Common myeloid progenitor, CD34-positive (primary cell): ENCODE measurements at regions not wholly inside any gene's neighbourhood (a gene's known extent, or its start where the extent isn't known, plus 50 kb on each side); places are given as distances from the start of the nearest gene placed in this dataset.
A peak's percentile ranks its signal among the peaks of the same experiment; 100 is the strongest.

Experiments used
- CTCF ChIA-PET: fragments of 350-600 bp; sonication (Branson Sonifier 250); formaldehyde crosslinking; loops from one replicate; lab custom pipeline; 2021; ENCODE audit warnings: antibody characterized with exemption; lab: Charles Lee
- POLR2A ChIA-PET: fragments of 350-600 bp; sonication (Branson Sonifier 250); formaldehyde crosslinking; loops from one replicate; lab custom pipeline; 2021; ENCODE audit warnings: antibody characterized with exemption; lab: Charles Lee
- DNase-seq, 3 donors: peaks; one replicate each; pipeline versions ENCODE4 v3.0.0 to v3.0.0-alpha.2; 2013
- H3K27ac ChIP-seq, 2 experiments: 1 replicate in 1 of 2; 2 replicates in 1 of 2; pipeline ENCODE4 v1.7.0; 2013; ENCODE audit warnings: inconsistent platforms in 2 of 2, low read length in 2 of 2, mild to moderate bottlenecking in 2 of 2, low read depth in 1 of 2, moderate library complexity in 1 of 2; ENCODE audit not compliant: severe bottlenecking in 2 of 2, insufficient read depth in 1 of 2, poor library complexity in 1 of 2
- H3K27me3 ChIP-seq, 5 experiments: replicated peaks in 2 of 5; 1 replicate in 3 of 5; 2 replicates in 2 of 5; pipeline versions ENCODE4 v1.6.1 to v1.7.0; 2013; ENCODE audit warnings: low read length in 4 of 5, mild to moderate bottlenecking in 2 of 5, moderate library complexity in 2 of 5, inconsistent platforms in 1 of 5; ENCODE audit not compliant: insufficient read depth in 5 of 5, control insufficient read depth in 4 of 5
- H3K36me3 ChIP-seq, 4 experiments: 1 replicate in 2 of 4; 2 replicates in 2 of 4; pipeline versions ENCODE4 v1.6.1 to v1.7.0; 2013; ENCODE audit warnings: low read length in 3 of 4, control low read depth in 1 of 4, mild to moderate bottlenecking in 1 of 4; ENCODE audit not compliant: control insufficient read depth in 4 of 4, insufficient read depth in 4 of 4
- H3K4me1 ChIP-seq, 4 experiments: 1 replicate in 3 of 4; 2 replicates in 1 of 4; pipeline versions ENCODE4 v1.6.1 to v1.7.1; 2013; ENCODE audit warnings: low read length in 3 of 4, mild to moderate bottlenecking in 3 of 4, control low read depth in 1 of 4, inconsistent platforms in 1 of 4, moderate library complexity in 1 of 4; ENCODE audit not compliant: control insufficient read depth in 4 of 4, insufficient read depth in 4 of 4; ENCODE audit errors: control extremely low read depth in 1 of 4
- H3K4me3 ChIP-seq, 7 experiments: 1 replicate in 4 of 7; 2 replicates in 3 of 7; pipeline versions ENCODE4 v1.5.1 to v1.7.0; 2013; ENCODE audit warnings: mild to moderate bottlenecking in 7 of 7, low read length in 6 of 7, moderate library complexity in 6 of 7, inconsistent platforms in 2 of 7, low read depth in 2 of 7, control low read depth in 1 of 7; ENCODE audit not compliant: insufficient read depth in 4 of 7, control insufficient read depth in 1 of 7; ENCODE audit errors: extremely low read depth in 1 of 7
- H3K9me3 ChIP-seq, 5 experiments: 1 replicate in 4 of 5; 2 replicates in 1 of 5; pipeline versions ENCODE4 v1.6.1 to v1.7.1; 2013; ENCODE audit warnings: low read length in 4 of 5, mild to moderate bottlenecking in 2 of 5, inconsistent platforms in 1 of 5, low read depth in 1 of 5, moderate library complexity in 1 of 5; ENCODE audit not compliant: control insufficient read depth in 4 of 5, insufficient read depth in 2 of 5; ENCODE audit errors: control extremely low read depth in 1 of 5
- WGBS: methylation state at CpG from one replicate; pipeline ENCODE4 v1.1.5; 2013; ENCODE audit not compliant: insufficient coverage; 5-methylcytosine and 5-hydroxymethylcytosine counted together

GRCh38 chr5:120367896-120368634, 96.0 kb upstream of the PRR16 start:
- Histone ChIP-seq H3K27me3 (no peaks in the 10 kb centered on the region), H3K4me1 (no peaks in the 10 kb centered on the region), H3K27ac (no peak overlapping the region), H3K9me3 (peaks cover 0 to 8% (median 0%) of the 10 kb centered on the region in 5 experiments), H3K4me3 (no peak overlapping the region), H3K36me3 (peaks cover 0 to 2% (median 0%) of the 10 kb centered on the region in 4 experiments)
- ChIA-PET CTCF (no interaction called here), POLR2A (no interaction called here)
- WGBS = 98% methylated on average over 7 of the region's 13 CpGs
- no peak for DNase-seq

GRCh38 chr5:120368923-120369715, 95.0 kb upstream of the PRR16 start:
- DNase-seq = no peak
- no peaks in the 10 kb centered on the region for H3K4me1 ChIP-seq
- no peaks in the 10 kb centered on the region for H3K27me3 ChIP-seq
- H3K9me3 ChIP-seq = peaks cover 0 to 8% (median 0%) of the 10 kb centered on the region in 5 experiments
- peaks cover 0 to 5% (median 0%) of the 10 kb centered on the region in 4 experiments for H3K36me3 ChIP-seq
- no peak overlapping the region for H3K27ac ChIP-seq
- ChIA-PET CTCF (no interaction called here), POLR2A (no interaction called here)
- WGBS = 92% methylated on average over 5 of the region's 8 CpGs
- no peak overlapping the region for H3K4me3 ChIP-seq

GRCh38 chr5:120372899-120373298, 91.2 kb upstream of the PRR16 start:
- POLR2A ChIA-PET = no interaction called here
- CTCF ChIA-PET = interaction anchor here (1.2 kb wide), 1 partner anchor 38 kb away, joined by 3 read pairs; no protein-coding TSS in a partner anchor
- 100% methylated on average over 3 of the region's 3 CpGs for WGBS
- Histone ChIP-seq H3K27ac (no peak overlapping the region), H3K36me3 (peaks cover 0 to 5% (median 0%) of the 10 kb centered on the region in 4 experiments), H3K4me1 (no peaks in the 10 kb centered on the region), H3K27me3 (no peaks in the 10 kb centered on the region), H3K9me3 (peaks cover 0 to 11% (median 0%) of the 10 kb centered on the region in 5 experiments), H3K4me3 (no peak overlapping the region)
- no peak for DNase-seq

GRCh38 chr5:120375248-120375647, 88.9 kb upstream of the PRR16 start:
- DNase-seq = no peak
- Histone ChIP-seq H3K36me3 (peaks cover 0 to 3% (median 0%) of the 10 kb centered on the region in 4 experiments), H3K27ac (no peak overlapping the region), H3K4me1 (no peaks in the 10 kb centered on the region), H3K9me3 (peaks cover 1 to 15% (median 8%) of the 10 kb centered on the region in 5 experiments), H3K4me3 (no peak overlapping the region), H3K27me3 (no peaks in the 10 kb centered on the region)
- WGBS = no CpG with 5 or more reads among the region's 1 CpG
- ChIA-PET POLR2A (no interaction called here), CTCF (no interaction called here)

- peaks cover 1 to 18% (median 8%) of the 10 kb centered on the region in 5 experiments for H3K9me3 ChIP-seq
- no peaks in the 10 kb centered on the region for H3K27me3 ChIP-seq
- POLR2A ChIA-PET = no interaction called here
- no peak overlapping the region for H3K4me3 ChIP-seq
- no peaks in the 10 kb centered on the region for H3K36me3 ChIP-seq
- H3K27ac ChIP-seq = no peak overlapping the region
- no peak for DNase-seq
- CTCF ChIA-PET = no interaction called here
- no peaks in the 10 kb centered on the region for H3K4me1 ChIP-seq
- WGBS = no CpG with 5 or more reads among the region's 1 CpG
These were observed 83.5 kb upstream of the PRR16 start for GRCh38 chr5:120380644-120381043.

- Histone ChIP-seq H3K36me3 (no peaks in the 10 kb centered on the region), H3K4me3 (no peak overlapping the region), H3K9me3 (peaks cover 1 to 18% (median 8%) of the 10 kb centered on the region in 5 experiments), H3K27ac (no peak overlapping the region), H3K4me1 (peaks cover 6 to 13% (median 10%) of the 10 kb centered on the region in 4 experiments), H3K27me3 (no peaks in the 10 kb centered on the region)
- DNase-seq = no peak
- CTCF ChIA-PET = no interaction called here
- POLR2A ChIA-PET = no interaction called here
- WGBS = no CpG with 5 or more reads among the region's 2 CpGs
These were observed 81.3 kb upstream of the PRR16 start for GRCh38 chr5:120382833-120383232.

- Histone ChIP-seq H3K4me1 (peaks cover 14 to 29% (median 21%) of the 10 kb centered on the region in 4 experiments), H3K9me3 (no peaks in the 10 kb centered on the region), H3K27ac (peak overlapping the region in 1 of 2 experiments; percentile 54), H3K27me3 (no peaks in the 10 kb centered on the region), H3K4me3 (no peak overlapping the region), H3K36me3 (no peaks in the 10 kb centered on the region)
- ChIA-PET POLR2A (no interaction called here), CTCF (no interaction called here)
- no peak for DNase-seq
These were observed 77.1 kb upstream of the PRR16 start for GRCh38 chr5:120386981-120387380.
